RWPE2 (cell line): ENCODE measurements at regions not wholly inside any gene's neighbourhood (a gene's known extent, or its start where the extent isn't known, plus 50 kb on each side); places are given as distances from the start of the nearest gene placed in this dataset.
"Not testable (repeated sequence)": the region's sequence is repeated elsewhere in the genome, so short reads cannot be mapped to it uniquely, and the experiment has no call there.

Experiments
- ATAC-seq: fragments of 200-7000 bp; cut with Tn5 transposase; 3 replicates; pipeline ENCODE4 v1.9.1; 2021; ENCODE audit warnings: low read depth
- DNase-seq: peaks from one replicate; pipeline ENCODE4 v3.0.0-alpha.2; 2020; ENCODE audit warnings: low spot score
- H3K27ac ChIP-seq: fragments of 450-650 bp; 2 replicates; pipeline ENCODE4 v1.5.1; 2017; ENCODE audit warnings: mild to moderate bottlenecking; ENCODE audit not compliant: poor library complexity, severe bottlenecking
- H3K27me3 ChIP-seq: fragments of 250-450 bp; sonication (Bioruptor Pico); 2 replicates; pipeline ENCODE4 v1.5.1; 2021; ENCODE audit warnings: mild to moderate bottlenecking, moderate library complexity; ENCODE audit not compliant: insufficient read depth, poor library complexity, severe bottlenecking
- H3K36me3 ChIP-seq: fragments of 250-450 bp; sonication (Bioruptor Pico); 2 replicates; pipeline ENCODE4 v1.5.1; 2020; ENCODE audit warnings: low read depth, mild to moderate bottlenecking, moderate library complexity
- H3K4me1 ChIP-seq: fragments of 250-450 bp; sonication (Bioruptor Pico); 2 replicates; pipeline ENCODE4 v1.5.1; 2021; ENCODE audit warnings: mild to moderate bottlenecking, moderate library complexity; ENCODE audit not compliant: insufficient read depth, poor library complexity, severe bottlenecking
- H3K4me3 ChIP-seq: fragments of 250-450 bp; sonication (Bioruptor Pico); 2 replicates; pipeline ENCODE4 v1.5.1; 2021; ENCODE audit warnings: mild to moderate bottlenecking, moderate library complexity; ENCODE audit not compliant: severe bottlenecking
- H3K9me3 ChIP-seq: fragments of 250-450 bp; sonication (Bioruptor Pico); 2 replicates; pipeline ENCODE4 v1.5.1; 2021; ENCODE audit warnings: mild to moderate bottlenecking, moderate library complexity; ENCODE audit not compliant: severe bottlenecking
- TF ChIP-seq, protein P1 (sequence below): fragments of 450-650 bp; IDR thresholded peaks from one replicate; pipeline ENCODE4 v1.5.1; 2017; ENCODE audit warnings: mild to moderate bottlenecking, moderate library complexity; ENCODE audit not compliant: poor library complexity, severe bottlenecking

DNA sequence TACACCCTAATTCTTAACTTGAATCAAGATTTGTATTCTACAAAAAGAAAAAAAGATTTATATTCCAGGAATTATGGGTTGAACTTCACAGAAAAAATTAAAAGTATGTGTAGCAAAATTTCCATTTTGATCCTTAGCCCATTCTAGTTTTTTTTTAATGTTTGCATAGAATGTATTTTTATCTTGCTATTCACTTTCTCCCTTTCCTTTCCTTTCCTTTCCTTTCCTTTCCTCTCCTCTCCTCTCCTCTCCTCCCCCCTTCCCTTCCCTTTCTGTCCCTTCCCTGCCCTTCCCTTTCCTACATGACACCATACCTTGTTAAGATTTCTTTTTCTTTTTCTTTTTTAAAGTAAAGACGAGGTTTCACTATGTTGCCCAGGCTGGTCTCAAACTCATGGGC is 542.5 kb upstream of the PTGER4 start:
- ATAC-seq (no peak), DNase-seq (no peak)
- no peaks in the 10 kb centered on the region for H3K36me3 ChIP-seq
- H3K4me1 ChIP-seq = no peaks in the 10 kb centered on the region
- H3K4me3 ChIP-seq = no peak overlapping the region
- no peaks in the 10 kb centered on the region for H3K9me3 ChIP-seq
- no peaks in the 10 kb centered on the region for H3K27me3 ChIP-seq
- H3K27ac ChIP-seq = no peak overlapping the region
- TF ChIP-seq, protein P1, sequence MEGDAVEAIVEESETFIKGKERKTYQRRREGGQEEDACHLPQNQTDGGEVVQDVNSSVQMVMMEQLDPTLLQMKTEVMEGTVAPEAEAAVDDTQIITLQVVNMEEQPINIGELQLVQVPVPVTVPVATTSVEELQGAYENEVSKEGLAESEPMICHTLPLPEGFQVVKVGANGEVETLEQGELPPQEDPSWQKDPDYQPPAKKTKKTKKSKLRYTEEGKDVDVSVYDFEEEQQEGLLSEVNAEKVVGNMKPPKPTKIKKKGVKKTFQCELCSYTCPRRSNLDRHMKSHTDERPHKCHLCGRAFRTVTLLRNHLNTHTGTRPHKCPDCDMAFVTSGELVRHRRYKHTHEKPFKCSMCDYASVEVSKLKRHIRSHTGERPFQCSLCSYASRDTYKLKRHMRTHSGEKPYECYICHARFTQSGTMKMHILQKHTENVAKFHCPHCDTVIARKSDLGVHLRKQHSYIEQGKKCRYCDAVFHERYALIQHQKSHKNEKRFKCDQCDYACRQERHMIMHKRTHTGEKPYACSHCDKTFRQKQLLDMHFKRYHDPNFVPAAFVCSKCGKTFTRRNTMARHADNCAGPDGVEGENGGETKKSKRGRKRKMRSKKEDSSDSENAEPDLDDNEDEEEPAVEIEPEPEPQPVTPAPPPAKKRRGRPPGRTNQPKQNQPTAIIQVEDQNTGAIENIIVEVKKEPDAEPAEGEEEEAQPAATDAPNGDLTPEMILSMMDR = no peak

DNA sequence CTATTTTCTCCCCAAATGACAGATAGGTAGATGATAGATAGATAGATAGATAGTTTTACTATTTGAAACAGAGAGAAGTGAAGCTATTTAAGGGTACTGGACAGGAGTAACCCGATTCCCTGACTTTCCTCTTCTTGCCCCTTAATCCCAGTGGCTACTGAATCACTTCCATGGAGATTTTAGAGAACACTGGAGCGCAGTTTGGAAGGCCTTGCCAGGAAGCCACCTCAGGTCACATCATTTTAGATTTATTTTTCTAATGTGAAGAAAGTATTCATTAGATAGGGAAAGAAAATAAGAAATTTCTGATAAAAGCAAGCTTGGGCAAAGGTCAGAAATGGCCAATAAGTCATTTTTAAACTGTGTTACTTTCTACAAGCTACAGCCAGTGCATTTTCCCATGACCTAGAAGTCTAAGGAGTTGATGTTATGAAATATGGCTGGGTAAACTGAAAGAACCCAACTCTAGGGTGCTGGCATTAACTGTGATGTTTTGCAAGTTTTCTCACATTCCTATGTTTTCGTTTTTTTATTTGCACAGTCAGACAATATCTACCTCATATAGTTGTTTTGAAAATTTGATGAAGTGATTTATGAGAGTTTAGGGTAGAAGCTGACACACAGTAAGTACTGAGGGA is 544.7 kb upstream of the PTGER4 start:
- ATAC-seq (no peak), DNase-seq (no peak)
- no peak overlapping the region for H3K4me3 ChIP-seq
- no peaks in the 10 kb centered on the region for H3K27me3 ChIP-seq
- H3K36me3 ChIP-seq = no peaks in the 10 kb centered on the region
- H3K27ac ChIP-seq = no peak overlapping the region
- H3K9me3 ChIP-seq = no peaks in the 10 kb centered on the region
- H3K4me1 ChIP-seq = no peaks in the 10 kb centered on the region
- TF ChIP-seq, protein P1 = no peak

DNA sequence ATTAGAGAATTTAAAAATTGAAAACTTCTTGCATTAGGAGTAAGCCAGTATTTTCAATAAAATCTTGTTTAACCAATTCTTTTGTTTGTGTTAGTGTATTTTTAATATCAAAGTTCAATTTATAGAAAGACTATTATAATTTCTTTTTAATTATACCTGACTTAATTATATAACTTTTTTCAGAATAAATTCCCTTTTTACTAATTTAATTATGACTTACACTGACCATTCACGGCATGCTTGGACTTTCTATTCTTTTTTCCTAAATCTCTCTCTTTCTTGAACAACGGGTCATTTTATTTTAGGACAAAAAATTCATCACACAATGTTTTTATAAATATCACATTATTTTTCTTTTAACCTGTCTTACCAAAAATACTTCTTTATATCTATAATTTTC is 555.3 kb upstream of the PTGER4 start:
- Histone ChIP-seq H3K27me3 (no peaks in the 10 kb centered on the region), H3K27ac (no peak overlapping the region), H3K4me3 (no peak overlapping the region), H3K9me3 (peaks cover 11% of the 10 kb centered on the region), H3K36me3 (no peaks in the 10 kb centered on the region), H3K4me1 (no peaks in the 10 kb centered on the region)
- DNase-seq (no peak), ATAC-seq (no peak)
- TF ChIP-seq, protein P1 = no peak

DNA sequence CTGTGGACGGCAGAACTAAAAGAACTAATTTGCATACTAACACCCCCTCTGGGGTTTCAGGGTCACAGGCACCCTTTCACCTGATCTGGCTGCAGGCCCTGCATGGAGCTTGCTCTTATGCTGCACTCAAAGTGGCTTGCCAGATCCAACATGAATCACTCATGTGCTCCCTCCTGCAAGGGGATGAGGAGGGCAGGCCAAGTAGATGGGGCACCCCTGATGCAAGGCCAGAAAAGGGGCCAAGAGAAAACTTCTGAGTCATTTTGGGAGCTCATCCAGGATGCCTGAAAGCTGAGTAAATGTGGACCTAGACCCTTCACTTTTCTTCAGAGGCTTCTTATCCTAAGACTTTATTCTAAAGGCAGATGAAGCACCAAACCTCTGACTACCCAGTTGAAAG is 558.5 kb upstream of the PTGER4 start:
- Histone ChIP-seq H3K4me3 (no peak overlapping the region), H3K9me3 (peaks cover 11% of the 10 kb centered on the region), H3K36me3 (no peaks in the 10 kb centered on the region), H3K27ac (no peak overlapping the region), H3K4me1 (no peaks in the 10 kb centered on the region), H3K27me3 (no peaks in the 10 kb centered on the region)
- TF ChIP-seq, protein P1 = no peak
- DNase-seq (no peak), ATAC-seq (no peak)

DNA sequence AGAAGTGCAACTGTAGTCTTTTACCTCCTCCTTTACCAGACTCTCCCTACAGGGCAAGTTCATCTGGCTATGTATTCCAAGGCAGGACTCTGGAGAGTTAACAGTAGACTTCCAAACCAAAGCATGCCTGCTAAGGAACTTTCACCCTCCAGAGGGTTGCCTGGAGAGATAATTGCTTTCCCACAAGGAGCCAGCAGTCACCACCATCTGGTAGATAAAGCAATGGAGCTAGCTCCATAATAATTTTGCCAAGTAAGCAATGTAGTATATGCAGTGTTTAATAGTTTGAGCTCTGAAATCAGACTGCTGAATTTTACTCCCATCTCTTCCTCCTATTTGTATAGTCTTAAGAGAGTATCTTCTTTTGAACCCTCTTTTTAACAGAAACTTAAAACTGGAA is 566.8 kb upstream of the PTGER4 start:
- ATAC-seq = no peak

DNA sequence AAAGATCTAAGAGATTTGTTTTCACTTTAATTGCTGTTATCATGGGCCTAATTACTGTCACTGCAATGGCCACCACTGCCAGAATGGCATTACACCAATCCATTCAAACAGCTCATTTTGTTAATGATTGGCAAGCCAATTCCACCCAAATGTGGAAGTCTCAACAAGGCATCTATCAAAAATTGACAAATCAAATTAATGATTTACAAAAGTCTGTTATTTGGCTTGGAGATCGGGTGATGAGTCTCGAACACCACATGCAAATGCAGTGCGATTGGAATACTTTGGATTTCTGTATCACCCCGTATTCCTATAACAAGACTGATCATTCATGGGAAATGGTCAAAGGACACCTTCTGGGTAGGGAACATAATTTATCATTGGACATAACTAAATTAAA is 568.7 kb upstream of the PTGER4 start:
- H3K36me3 ChIP-seq, H3K9me3 ChIP-seq, H3K27me3 ChIP-seq, DNase-seq, H3K4me3 ChIP-seq, H3K27ac ChIP-seq, ATAC-seq: not testable (repeated sequence)
- peaks cover 15% of the 10 kb centered on the region for H3K4me1 ChIP-seq

More for the DNA sequence above, 566.8 kb upstream of the PTGER4 start:
- Histone ChIP-seq H3K36me3 (no peaks in the 10 kb centered on the region), H3K9me3 (no peaks in the 10 kb centered on the region), H3K27ac (no peak overlapping the region), H3K4me1 (peaks cover 15% of the 10 kb centered on the region), H3K4me3 (no peak overlapping the region), H3K27me3 (no peaks in the 10 kb centered on the region)
- TF ChIP-seq, protein P1 = no peak
- no peak for DNase-seq

DNA sequence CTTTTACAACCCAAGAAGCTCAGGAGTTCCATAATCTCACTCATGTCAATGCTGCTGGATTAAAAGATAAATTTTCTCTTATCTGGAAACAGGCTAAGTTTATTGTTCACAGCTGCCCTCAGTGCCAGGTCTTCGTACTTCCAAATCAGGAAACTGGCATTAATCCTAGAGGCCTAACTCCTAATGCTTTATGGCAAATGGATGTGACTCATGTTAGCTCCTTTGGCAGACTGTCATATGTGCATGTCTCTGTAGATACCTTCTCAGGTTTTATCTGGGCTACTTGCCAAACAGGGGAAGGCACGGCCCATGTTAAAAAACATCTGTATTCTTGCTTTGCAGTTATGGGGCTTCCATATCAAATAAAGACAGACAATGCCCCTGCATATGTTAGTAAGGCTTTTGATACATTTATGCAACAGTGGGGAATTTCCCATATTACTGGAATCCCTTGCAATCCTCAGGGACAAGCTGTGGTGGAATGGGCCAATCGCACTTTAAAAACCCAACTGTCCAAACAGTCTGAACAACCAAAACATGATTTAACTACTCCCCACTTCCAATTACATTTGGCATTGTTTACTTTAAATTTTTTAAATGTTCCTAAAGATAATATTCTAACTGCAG is 570.8 kb upstream of the PTGER4 start:
- Histone ChIP-seq H3K4me1 (peaks cover 15% of the 10 kb centered on the region), H3K27ac (peak overlapping the region; percentile 41)
- not testable (repeated sequence) for ATAC-seq, H3K36me3 ChIP-seq, H3K27me3 ChIP-seq, H3K9me3 ChIP-seq, DNase-seq, H3K4me3 ChIP-seq
